ENCODE measurements at regions not wholly inside any gene's neighbourhood (a gene's known extent, or its start where the extent isn't known, plus 50 kb on each side); places are given as distances from the start of the nearest gene placed in this dataset.
"Not testable (repeated sequence)": the region's sequence is repeated elsewhere in the genome, so short reads cannot be mapped to it uniquely, and the experiment has no call there.

DNA sequence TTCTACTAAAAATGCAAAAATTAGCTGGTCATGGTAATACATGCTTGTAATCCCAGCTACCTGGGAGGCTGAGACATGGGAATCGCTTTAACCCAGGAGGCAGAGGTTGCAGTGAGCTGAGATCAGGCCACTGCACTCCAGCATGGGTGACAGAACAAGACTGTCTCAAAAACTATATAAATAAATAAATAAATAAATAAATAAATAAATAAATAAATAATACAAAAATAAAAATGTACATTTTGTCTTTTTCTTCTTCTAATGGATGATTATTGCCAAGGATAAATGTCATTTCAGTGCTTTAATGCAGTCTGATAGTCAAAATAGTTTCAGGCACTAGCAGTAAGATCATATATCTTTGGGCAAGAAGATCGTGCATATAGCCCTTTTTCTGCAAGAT lies 727.6 kb upstream of the SEMA3D start:
- Histone ChIP-seq H3K4me3 (ENCODE audit: low read depth, low read length) (no peak overlapping the region), H3K27me3 (ENCODE audit: insufficient read depth, low read depth, severe bottlenecking) (no peaks in the 10 kb centered on the region), H3K36me3 (no peaks in the 10 kb centered on the region), H3K9me3 (ENCODE audit: severe bottlenecking) (no peaks in the 10 kb centered on the region), H3K27ac (no peak overlapping the region)
- no peak for TF ChIP-seq CTCF (IDR thresholded peaks at IDR 0.05; ENCODE audit: low read depth, low read length)
- no peak for DNase-seq

- no peak for DNase-seq
- no peaks in the 10 kb centered on the region for H3K36me3 ChIP-seq
- no peaks in the 10 kb centered on the region for H3K27me3 ChIP-seq (ENCODE audit: insufficient read depth, low read depth, severe bottlenecking)
- H3K9me3 ChIP-seq (ENCODE audit: severe bottlenecking): no peaks in the 10 kb centered on the region
- no peak overlapping the region for H3K4me3 ChIP-seq (ENCODE audit: low read depth, low read length)
- no peak overlapping the region for H3K27ac ChIP-seq
- no peak for TF ChIP-seq CTCF (IDR thresholded peaks at IDR 0.05; ENCODE audit: low read depth, low read length)
Observed at GRCh38 chr7:85908051-85908450, 721.2 kb upstream of the SEMA3D start.

GRCh38 chr7:85897967-85898366 lies 711.1 kb upstream of the SEMA3D start:
- no peak overlapping the region for H3K27ac ChIP-seq
- no peaks in the 10 kb centered on the region for H3K36me3 ChIP-seq
- no peaks in the 10 kb centered on the region for H3K27me3 ChIP-seq (ENCODE audit: insufficient read depth, low read depth, severe bottlenecking)
- no peak for DNase-seq
- TF ChIP-seq CTCF (IDR thresholded peaks at IDR 0.05; ENCODE audit: low read depth, low read length): no peak
- H3K9me3 ChIP-seq (ENCODE audit: severe bottlenecking): no peaks in the 10 kb centered on the region
- no peak overlapping the region for H3K4me3 ChIP-seq (ENCODE audit: low read depth, low read length)

DNA sequence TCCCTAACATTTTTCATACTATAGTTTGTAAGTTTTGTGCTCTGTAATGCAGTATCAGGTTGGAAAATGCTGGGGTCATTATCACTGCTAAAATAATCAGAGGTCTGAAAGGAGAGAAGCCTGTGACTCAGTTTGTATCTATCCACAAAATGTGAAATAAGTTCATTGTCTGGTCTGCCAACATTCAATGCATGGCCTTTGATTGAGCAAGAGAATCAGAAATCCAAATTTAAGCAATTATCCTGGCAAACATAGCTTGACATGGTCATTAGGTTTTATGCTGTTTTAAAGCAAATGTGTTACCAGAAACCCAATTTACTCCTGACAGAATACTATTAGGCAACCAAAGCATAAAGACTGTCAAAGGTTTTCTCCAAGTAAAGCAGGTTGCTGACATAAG lies 709.7 kb upstream of the SEMA3D start:
- DNase-seq: no peak
- H3K4me3 ChIP-seq (ENCODE audit: low read depth, low read length): no peak overlapping the region
- no peak for TF ChIP-seq CTCF (IDR thresholded peaks at IDR 0.05; ENCODE audit: low read depth, low read length)

GRCh38 chr7:85895835-85896234 lies 709.0 kb upstream of the SEMA3D start:
- Histone ChIP-seq H3K9me3 (ENCODE audit: severe bottlenecking) (no peaks in the 10 kb centered on the region), H3K4me3 (ENCODE audit: low read depth, low read length) (no peak overlapping the region), H3K27me3 (ENCODE audit: insufficient read depth, low read depth, severe bottlenecking) (no peaks in the 10 kb centered on the region), H3K27ac (no peak overlapping the region), H3K36me3 (no peaks in the 10 kb centered on the region)
- TF ChIP-seq CTCF (IDR thresholded peaks at IDR 0.05; ENCODE audit: low read depth, low read length): no peak
- no peak for DNase-seq

More for the DNA sequence above, 709.7 kb upstream of the SEMA3D start:
- Histone ChIP-seq H3K9me3 (ENCODE audit: severe bottlenecking) (no peaks in the 10 kb centered on the region), H3K36me3 (no peaks in the 10 kb centered on the region), H3K27me3 (ENCODE audit: insufficient read depth, low read depth, severe bottlenecking) (no peaks in the 10 kb centered on the region), H3K27ac (no peak overlapping the region)

- not testable (repeated sequence) for H3K27ac ChIP-seq; H3K9me3 ChIP-seq (ENCODE audit: severe bottlenecking); H3K36me3 ChIP-seq; H3K4me3 ChIP-seq (ENCODE audit: low read depth, low read length); H3K27me3 ChIP-seq (ENCODE audit: insufficient read depth, low read depth, severe bottlenecking); DNase-seq
Observed at GRCh38 chr7:85891900-85892299, 705.0 kb upstream of the SEMA3D start.
